GM18861 (cell line): ENCODE measurements at regions not wholly inside any gene's neighbourhood (a gene's known extent, or its start where the extent isn't known, plus 50 kb on each side); places are given as distances from the start of the nearest gene placed in this dataset.
"Not testable (repeated sequence)": the region's sequence is repeated elsewhere in the genome, so short reads cannot be mapped to it uniquely, and the experiment has no call there.

Experiments used
- ATAC-seq: cut with Tn5 transposase; IDR thresholded peaks from one replicate; pipeline ENCODE4 v1.9.1; 2021; ENCODE audit not compliant: unreplicated experiment

DNA sequence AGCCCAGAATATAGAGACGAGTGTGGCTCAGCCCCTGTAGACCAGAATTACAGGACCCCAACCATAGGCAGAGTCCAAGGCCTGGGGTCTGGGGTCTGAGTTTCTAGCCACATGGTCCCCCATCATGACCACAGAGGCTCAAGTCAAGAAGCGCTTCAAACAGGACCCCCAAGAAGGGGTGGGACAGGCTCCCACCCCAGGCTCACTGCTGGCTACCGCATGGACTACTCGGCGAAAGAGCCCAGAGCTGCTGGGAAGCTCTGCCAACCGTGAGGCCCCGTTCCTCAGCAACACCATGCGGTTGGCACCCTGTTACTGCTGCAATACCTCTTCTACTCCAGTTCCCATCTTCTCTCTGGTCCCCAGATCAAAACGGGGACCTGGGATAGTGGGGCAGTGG lies 254.8 kb downstream of the TEX29 start:
- no peak for ATAC-seq

DNA sequence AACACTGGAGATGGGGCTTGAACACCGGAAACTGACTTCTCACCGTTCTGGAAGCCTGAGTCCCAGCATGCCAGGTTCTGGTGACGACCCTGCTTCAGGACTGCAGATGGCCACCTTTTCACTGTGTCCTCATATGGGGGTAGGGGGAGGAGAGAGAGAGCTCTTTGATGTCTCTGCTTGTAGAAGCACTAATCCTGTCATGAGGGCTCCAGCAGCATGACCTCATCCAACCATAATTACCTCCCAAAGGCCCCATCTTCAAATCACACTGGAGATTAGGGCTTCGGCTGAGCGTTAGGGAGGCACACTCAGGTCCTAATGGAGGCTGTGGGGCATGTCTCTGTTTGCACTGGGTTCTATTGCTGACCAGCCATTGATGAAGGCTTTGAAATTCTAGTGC lies 255.3 kb downstream of the TEX29 start:
- ATAC-seq, result no peak

DNA sequence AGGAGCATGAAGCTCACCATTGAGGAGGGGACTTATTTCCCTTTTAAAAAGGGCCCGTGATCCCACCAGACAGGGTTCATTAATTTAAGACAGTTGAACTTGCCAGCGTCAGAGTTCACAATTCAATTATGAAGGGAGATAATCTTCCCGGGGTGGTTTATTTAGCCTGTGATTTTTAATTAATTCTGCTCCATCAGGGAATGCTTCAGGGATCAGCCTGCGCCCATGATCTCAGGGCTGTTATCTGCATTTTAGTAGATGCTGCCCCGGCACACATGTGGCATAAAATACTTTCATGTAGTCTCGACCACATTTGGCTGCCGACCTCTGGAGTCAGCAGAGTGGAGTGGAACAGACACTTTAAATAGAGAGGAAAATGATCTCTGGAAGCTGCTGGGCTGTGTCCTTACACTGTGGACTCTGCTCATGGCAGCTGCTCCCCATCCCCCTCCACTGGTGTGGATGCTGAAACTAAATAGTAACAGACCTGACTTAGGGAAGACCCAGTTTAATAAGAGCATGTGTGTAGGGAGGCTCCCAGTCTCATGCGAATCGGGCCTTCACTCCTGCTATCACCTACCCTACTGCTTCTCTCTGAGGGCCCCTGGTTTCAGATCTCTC lies 256.9 kb downstream of the TEX29 start:
- no peak for ATAC-seq

DNA sequence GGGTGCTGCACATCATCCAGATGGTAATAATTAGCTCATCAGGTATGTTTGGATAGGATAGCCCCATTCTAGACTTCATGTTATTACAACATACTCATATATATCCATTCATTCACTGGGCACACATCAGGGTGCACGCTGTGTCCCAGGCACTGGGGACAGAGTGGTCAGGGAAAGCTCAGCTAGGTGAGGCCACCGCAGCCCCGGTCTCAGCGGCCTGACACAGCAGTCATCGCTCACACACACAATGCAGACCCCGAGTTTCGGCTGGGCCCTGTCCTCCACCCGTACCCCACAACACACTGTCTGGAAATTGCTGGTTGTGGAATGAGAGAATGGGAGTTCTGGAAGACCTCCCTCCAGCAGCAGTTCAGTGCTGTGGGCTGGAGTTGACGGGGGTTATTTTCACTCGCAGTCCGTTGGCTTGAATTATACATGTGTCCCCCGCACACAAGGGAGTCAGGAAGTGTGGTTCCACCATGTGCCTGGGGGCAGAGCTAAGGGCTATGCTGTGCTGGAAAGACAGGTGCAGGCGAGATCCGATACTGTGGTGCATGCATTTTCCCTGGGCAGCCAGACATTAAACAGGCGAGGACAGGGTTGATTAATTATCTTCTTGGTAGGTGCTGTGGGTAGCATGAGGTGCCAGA lies 257.6 kb downstream of the TEX29 start:
- ATAC-seq, result no peak

GRCh38 chr13:111584101-111584672 lies 263.7 kb downstream of the TEX29 start:
- ATAC-seq, result no peak

DNA sequence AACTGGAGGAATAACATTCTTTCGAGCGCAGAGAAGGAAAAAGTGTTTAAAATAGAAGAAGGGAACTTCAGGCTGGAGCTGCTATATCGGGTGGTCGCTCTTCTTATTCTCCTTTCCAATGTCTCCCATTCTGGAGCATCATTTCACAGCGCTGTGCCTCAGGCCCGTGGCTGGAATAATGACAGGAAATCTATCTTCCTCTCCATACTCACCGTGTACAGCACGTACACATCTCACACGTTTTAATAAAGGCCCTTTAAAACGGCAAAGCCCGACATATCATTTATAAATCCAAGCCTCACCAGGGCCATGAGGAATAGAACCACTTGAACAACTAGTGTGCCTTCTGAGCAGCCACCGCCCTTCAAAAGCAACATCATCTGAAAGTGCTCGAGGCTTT lies 264.4 kb downstream of the TEX29 start:
- no peak for ATAC-seq

GRCh38 chr13:111586291-111586690 lies 265.8 kb downstream of the TEX29 start:
- no peak for ATAC-seq

- ATAC-seq, result no peak
Observed at GRCh38 chr13:111587249-111587648, 266.8 kb downstream of the TEX29 start.

DNA sequence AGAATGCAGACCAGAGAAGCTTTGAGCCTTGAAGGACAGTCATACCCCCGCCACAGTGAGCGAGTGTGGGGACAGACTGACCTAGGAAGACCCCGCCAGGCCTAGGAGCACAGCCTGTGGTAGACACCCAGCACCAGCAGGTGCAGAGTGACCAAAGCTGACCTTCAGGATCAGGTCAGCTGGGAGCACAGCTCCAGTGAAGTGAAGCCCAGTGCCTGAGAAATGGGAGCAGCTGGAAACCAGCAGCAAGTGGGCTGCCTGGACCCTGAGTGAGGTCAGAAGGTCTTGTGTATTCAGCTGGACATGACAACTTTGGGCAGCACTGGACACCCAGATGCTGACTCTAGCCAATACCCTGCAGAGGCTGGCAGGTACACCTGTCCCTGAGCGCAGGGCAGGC lies 268.9 kb downstream of the TEX29 start:
- ATAC-seq, result no peak

DNA sequence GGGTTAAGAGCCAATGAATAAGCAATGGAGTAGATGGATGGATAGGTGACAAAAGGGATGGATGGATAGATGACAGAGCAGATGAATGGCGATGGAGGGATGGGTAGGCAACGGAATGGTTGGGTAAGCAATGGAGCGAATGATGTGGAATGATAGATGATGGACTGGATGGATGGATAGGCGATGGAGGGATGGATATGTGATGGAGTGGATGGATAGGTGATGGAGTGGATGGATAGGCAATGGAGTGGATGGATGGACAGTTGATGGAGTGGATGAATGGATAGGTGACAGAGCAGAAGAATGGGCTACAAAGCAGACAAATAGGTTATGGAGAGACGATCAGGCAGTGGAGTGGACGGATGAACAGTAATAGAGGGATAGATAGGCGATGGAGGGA lies 269.6 kb downstream of the TEX29 start:
- no peak for ATAC-seq

GRCh38 chr13:111590796-111591195 lies 270.4 kb downstream of the TEX29 start:
- no peak for ATAC-seq

DNA sequence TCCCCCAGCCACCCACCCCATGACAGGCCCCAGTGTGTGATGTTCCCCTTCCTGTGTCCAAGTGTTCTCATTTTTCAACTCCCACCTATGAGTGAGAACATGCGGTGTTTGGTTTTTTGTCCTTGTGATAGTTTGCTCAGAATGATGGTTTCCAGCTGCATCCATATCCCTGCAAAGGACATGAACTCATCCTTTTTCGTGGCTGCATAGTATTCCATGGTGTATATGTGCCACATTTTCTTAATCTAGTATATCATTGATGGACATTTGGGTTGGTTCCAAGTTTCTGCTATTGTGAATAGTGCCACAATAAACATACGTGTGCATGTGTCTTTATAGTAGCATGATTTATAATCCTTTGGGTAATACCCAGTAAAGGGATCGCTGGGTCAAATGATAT lies 273.0 kb downstream of the TEX29 start:
- ATAC-seq, result not testable (repeated sequence)

- no peak for ATAC-seq
Observed at GRCh38 chr13:111594606-111595005, 274.2 kb downstream of the TEX29 start.

DNA sequence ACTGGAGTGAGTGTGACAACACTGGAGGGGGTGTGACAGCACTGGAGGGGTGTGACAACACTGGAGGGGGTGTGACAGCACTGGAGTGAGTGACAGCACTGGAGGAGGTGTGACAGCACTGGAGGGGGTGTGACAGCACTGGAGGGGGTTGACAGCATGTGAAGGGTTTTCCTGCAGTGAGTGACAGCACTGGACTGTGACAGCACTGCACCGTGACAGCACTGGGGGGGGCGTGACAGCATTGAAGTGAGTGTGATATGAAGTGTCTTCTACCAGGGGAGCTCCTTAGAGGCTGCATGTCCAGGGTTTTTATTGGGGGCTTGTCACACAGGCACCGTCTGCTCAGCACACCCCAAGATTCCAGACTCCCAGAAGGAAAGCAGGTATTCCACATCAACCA lies 274.8 kb downstream of the TEX29 start:
- ATAC-seq, result no peak

- no peak for ATAC-seq
Observed at GRCh38 chr13:111595791-111596190, 275.3 kb downstream of the TEX29 start.

DNA sequence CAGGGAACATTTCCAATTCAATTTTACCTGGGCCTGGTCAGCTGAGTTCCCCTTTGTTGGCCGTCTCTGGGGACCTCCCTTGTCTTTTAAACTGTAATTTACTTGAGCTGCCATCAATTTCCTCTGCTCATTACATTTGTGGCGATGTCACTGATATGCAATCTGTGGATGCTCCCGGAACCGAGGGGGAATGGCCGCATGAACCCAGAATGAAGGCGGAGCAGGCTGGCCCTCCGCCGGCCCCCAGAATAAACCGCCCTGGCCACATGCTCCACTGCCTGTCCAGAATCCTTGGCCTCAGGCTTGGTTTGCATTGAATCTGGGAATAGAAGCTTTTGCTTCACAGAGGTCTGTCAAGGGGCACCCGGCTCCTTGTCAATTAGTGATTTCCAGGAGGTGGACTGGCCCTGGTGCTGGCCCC lies 276.8 kb downstream of the TEX29 start:
- no peak for ATAC-seq

- ATAC-seq, result no peak
Observed at GRCh38 chr13:111597618-111598017, 277.2 kb downstream of the TEX29 start.

DNA sequence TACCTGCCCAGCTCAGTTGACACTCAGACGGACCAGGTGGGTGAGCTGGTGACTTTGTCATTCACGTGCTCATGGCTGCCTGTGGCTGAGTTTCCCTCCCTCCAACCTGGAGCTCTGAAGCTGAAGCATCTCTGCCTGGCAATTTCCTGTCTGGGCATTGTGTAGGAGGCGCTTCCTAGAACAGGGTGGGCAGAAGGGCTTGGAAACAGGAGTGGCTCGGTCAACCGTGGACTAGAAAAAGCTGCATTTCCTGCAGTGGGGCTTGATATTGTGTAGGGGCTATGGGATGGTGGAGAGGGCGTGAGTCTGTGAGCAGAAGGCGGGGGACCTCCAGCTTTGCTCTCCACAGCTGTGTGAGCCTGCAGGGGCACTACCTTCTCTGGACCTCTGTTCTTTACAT lies 278.3 kb downstream of the TEX29 start:
- no peak for ATAC-seq

DNA sequence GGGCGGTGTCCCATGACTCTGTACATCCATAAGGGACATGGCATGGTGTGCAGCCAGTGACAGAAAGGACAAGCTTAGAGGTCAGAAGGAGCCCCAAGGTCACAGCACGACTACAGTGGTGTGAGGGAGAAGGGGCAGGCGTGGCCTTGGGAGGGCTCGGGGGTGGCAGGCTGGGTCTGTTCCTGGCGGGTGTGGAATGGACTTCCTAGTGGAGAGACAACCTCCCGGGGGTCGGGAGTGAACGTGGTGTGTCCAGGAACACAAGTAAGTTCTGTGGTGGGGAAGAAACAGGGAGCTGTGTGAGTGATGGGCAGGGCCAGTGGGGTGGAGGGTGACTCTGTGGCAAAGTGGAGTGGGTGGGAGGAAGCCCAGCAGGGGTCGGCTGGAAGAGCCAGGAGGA lies 279.3 kb downstream of the TEX29 start:
- ATAC-seq, result no peak

DNA sequence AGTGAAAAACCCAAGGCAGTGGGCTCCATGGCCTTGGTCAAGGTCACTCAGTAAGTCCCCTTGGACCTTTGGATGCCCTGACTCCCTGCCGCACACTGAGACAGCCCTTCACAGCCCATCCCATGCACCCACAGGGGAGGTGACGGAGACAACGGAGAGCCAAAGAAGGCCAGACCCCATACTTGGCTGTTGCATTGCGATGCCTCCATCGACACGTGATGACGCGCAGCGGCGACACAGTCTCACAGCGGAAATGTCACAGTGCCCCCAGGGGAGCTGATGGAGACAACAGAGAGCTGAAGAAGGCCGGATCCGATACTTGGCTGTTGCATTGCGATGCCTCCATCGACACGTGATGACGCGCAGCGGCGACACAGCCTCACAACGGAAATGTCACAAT lies 282.4 kb downstream of the TEX29 start:
- no peak for ATAC-seq

GRCh38 chr13:111604097-111604496 lies 283.7 kb downstream of the TEX29 start:
- ATAC-seq, result no peak

- ATAC-seq, result no peak
Observed at GRCh38 chr13:111608556-111608955, 288.1 kb downstream of the TEX29 start.

DNA sequence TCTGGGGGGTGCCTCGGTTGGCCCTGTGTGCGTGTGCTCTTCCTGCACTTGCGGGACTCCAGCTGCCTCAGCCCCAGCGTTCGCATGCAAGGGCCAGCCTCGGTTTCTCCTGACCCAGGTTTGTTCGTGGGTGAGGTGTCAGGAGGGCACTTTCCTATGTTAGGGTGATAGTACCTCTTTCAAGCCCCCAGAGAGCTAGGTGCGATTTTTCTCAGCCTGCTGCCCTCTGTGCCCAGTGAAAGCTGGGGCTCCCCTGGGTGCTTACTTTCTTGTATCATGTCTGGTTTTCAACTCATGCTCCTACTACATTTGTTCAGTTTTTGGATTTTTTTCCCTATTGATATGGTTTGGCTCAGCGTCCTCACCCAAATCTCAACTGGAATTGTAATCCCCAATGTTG lies 289.2 kb downstream of the TEX29 start:
- no peak for ATAC-seq
